ENCODE measurements at regions not wholly inside any gene's neighbourhood (a gene's known extent, or its start where the extent isn't known, plus 50 kb on each side); places are given as distances from the start of the nearest gene placed in this dataset.
"Not testable (repeated sequence)": the region's sequence is repeated elsewhere in the genome, so short reads cannot be mapped to it uniquely, and the experiment has no call there.

- DNase-seq, result no peak
Observed at GRCh38 chr4:12421364-12421763, 992.7 kb upstream of the HS3ST1 start.

- DNase-seq, result no peak
Observed at GRCh38 chr4:12416755-12417154, 988.1 kb upstream of the HS3ST1 start.

- DNase-seq, result no peak
Observed at GRCh38 chr4:12414181-12414812, 985.6 kb upstream of the HS3ST1 start.

DNA sequence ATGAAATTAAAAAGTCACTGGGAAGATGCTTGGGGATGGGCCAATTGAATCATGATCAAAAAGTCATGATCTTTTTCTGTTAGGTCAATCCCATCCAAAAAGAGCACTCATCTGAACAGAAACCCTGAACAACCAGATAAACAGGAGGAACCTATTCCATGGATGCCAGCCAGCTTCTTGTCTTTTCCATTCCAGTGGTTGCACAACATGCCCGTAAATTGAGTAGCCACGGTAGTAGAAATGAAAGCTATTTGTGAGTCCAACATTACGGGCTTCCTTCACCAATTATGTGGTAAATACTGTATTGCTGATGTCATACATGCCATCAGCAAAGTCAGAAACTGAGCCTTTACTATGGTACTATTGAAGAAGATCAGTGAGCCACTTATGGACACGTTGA is 982.4 kb upstream of the HS3ST1 start:
- no peak for DNase-seq

DNA sequence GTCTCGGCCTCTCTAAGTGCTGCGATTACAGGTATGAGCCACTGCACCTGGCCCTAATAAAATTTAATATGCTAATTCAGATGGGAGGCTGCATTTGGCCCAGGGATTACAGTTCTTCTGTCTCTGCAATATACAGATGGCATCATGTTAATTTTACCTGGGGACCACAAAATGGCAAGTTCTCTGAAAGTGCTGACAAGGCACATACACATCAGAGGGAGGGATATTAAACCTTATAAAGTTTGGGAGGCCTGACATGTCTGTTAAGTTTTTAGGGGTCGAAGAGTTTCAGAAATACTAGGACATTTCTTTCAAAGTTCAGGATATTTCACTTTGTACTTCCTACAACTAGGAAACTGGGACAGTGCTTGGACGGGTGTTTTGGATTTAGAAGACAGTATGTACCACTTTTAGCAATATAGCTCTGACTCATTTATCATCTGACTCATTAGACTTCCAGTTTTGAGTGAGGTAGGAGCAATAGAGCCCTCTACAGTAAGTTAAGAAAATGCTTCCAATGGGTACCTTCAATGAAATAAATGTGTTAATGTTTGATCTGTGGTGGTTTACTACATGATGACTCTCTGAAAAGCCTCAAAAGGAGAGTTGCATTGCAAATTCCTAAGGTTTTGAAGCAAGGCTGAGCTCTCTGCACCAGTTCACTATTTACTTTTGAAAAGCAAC is 981.0 kb upstream of the HS3ST1 start:
- DNase-seq, result peak; percentile 18

- DNase-seq, result no peak
Observed at GRCh38 chr4:12408364-12408763, 979.7 kb upstream of the HS3ST1 start.

GRCh38 chr4:12403175-12403574 is 974.5 kb upstream of the HS3ST1 start:
- no peak for DNase-seq

- no peak for DNase-seq
Observed at GRCh38 chr4:12399781-12400180, 971.1 kb upstream of the HS3ST1 start.

DNA sequence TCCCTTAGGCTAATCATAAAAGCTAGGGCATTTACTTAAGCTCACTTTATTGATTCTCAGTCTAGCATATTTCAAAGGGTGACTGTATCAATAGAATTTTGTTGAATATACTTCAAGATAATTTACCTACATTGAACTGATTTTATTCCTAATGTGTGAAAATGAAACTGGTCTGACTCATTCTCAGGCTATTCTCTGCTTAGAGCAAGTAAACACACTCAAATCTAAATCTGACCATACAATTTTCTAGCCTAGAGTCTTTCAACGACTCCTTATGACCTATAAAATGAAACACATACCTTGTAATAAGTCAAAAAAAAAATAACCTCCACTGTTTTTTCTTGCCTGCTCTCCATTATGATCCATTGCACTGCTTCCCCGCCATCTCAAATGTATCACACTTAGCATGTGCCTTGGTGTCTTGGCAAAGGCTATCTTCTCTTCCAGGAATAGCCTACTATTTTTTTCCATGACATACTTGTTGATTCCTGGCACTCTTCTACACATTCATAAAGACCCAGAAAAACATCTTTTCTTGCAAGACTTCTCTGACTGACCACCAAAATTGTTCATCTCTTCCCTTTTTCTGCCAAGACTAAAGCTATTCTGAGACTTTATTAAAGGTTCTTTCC is 965.1 kb upstream of the HS3ST1 start:
- DNase-seq, result no peak

DNA sequence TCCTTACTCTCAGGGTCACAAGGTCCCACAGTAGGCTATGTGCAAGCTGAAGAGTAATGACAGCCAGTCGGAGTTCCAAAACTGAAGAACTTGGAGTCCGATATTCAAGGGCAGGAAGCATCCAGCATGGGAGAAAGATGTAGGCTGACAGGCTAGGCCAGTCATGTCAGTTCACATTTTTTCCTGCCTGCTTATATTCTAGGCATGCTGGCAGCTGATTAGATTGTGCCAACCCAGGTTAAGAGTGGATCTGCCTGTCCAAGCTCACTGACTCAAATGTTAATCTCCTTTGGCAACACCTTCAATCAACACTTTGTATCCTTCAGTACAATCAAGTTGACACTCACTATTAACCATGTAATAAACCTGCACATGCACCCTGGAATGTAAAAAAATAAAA is 960.9 kb upstream of the HS3ST1 start:
- DNase-seq, result no peak

DNA sequence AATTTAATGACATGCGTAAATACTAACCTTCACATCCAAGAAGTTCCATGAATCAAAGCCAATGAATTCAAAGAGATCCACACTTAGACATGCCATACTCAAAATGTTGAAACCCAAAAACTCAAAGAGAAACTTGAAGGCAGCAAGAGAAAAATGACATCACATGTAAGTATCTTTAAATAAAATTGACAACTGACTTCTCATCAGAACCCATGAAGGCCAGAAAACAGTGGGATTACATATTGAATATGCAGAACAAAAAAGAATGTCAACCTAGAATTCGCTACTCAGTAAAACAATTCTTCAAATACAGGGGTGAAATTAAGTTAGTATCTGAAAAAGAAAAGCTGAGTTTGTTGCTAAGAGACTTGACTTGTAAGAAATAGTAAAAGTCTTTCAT is 953.9 kb upstream of the HS3ST1 start:
- no peak for DNase-seq

DNA sequence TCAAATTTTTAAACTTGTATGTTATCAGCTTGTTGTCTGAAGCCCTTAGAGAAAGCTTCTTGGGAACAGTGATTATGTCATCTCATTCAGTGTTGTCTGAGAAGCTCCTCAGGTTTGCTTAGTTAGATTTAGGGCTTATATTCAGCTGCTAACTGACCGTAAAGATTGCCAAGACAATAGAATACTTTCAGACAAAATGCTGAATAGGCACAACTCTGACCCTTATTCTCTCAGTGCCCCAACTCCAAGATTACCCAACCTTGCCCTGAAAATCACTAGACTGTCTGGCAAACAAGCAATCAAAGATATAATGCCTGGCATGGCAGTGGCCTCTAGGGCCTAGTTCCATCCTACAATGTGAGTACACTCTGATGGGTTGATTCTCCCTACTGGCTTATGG is 950.5 kb upstream of the HS3ST1 start:
- no peak for DNase-seq

DNA sequence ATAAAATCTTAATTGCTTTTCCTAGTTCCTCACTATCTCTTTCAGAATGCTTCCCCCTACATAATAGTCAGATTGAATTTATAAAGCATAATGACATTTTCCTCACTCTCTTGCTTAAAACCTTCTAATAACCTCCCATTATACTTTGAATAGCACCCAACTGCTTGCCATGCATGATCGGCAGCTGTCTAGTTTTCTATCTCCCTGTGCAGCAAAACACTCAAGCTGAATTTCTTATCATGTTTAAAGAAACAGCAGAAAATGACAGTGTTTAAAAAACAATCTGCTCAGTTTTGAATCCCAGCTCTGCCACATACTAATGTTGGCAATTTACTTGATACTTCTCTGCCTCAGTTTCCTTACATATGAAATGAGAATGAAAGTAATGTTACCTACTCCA is 947.1 kb upstream of the HS3ST1 start:
- DNase-seq, result no peak

DNA sequence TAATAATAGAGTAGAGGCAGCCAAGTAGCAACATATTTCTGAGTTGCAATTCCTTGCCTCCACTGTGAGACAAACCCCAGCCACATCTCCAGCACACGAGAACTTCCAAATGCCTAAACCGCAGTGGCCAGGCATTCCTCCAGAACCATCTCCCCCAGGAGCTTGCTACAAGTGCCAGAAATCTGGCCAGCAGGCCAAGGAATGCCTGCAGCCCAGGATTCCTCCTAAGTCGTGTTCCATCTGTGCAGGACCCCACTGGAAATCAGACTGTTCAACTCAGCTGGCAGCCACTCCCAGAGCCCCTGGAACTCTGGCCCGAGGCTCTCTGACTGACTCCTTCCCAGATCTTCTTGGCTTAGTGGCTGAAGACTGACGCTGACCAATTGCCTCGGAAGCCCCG is 937.2 kb upstream of the HS3ST1 start:
- not testable (repeated sequence) for DNase-seq

GRCh38 chr4:12360391-12360790 is 931.7 kb upstream of the HS3ST1 start:
- no peak for DNase-seq

GRCh38 chr4:12359420-12359819 is 930.7 kb upstream of the HS3ST1 start:
- no peak for DNase-seq

- DNase-seq, result not testable (repeated sequence)
Observed at GRCh38 chr4:12333083-12333482, 904.4 kb upstream of the HS3ST1 start.

- DNase-seq, result no peak
Observed at GRCh38 chr4:12324965-12325364, 896.3 kb upstream of the HS3ST1 start.

DNA sequence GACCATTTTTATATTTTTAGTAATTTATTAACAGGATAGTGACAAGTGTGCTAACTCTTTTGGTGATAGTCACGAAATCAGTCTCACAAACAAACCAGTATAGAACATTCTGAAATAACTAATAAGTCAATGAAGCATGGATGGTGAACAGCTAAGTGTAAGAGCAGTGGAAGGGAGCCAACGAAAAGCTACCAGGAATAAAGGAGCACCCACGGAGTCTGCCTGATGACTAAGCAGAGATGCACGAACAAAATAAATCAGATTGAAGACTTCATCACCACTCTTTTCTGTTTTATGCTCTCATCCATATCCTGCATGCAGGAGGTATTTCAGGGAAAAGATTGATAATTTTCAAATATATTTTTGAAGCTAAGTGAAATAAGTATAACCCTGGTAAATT is 891.1 kb upstream of the HS3ST1 start:
- DNase-seq, result no peak

- DNase-seq, result no peak
Observed at GRCh38 chr4:12304905-12305304, 876.2 kb upstream of the HS3ST1 start.

DNA sequence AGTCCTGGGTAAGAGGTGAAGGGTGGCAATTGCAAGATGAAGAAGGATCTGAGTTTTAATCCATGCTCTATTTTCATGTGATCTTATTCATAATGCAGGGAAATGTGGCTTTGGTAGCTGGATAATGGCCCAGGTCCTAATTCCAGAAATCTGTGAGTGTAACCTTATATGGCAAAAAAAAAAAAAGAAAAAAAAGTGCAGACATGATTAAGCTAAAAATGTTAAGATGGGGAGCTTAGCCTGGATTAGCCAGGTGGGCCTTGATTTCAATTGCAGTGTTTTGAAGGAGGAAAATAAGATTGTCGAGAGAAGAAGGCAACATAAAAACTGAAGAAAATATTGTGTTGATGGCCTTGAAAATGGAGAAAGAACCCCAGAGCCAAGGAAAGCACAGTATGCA is 867.7 kb upstream of the HS3ST1 start:
- DNase-seq, result no peak

GRCh38 chr4:12293906-12294525 is 865.3 kb upstream of the HS3ST1 start:
- DNase-seq, result no peak

GRCh38 chr4:12286351-12286750 is 857.7 kb upstream of the HS3ST1 start:
- DNase-seq, result no peak

- no peak for DNase-seq
Observed at GRCh38 chr4:12270546-12270945, 841.9 kb upstream of the HS3ST1 start.
